ENCODE measurements at regions not wholly inside any gene's neighbourhood (a gene's known extent, or its start where the extent isn't known, plus 50 kb on each side); places are given as distances from the start of the nearest gene placed in this dataset.

DNA sequence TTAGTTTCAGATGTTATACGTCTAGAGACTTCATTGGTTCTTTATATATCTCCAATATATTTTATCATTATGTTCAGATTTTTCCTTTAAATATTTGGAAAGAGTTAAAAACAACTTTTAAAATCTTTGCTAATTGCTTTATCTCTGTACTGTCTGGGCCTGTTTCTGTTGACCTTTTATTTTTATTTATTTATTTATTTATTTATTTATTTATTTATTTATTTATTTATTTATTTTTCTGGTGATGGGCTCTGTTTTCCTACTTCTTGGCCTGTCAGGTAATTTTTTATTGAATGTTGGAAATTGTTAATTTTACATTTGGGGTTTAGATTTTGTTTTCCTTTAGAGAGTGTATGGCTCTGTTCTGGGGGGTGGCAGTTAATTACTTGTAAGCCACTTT lies 279.7 kb upstream of the KAZN start:
- DNase-seq (ENCODE audit: low read depth in 4 of 6, low spot score in 6 of 6), result no peak
- no peak overlapping the region for H3K27ac ChIP-seq (ENCODE audit: low read depth, low read length)
- no peaks in the 10 kb centered on the region for H3K4me1 ChIP-seq (ENCODE audit: control insufficient read depth, insufficient read depth, low read length)
- no peaks in the 10 kb centered on the region for H3K27me3 ChIP-seq (ENCODE audit: control insufficient read depth, insufficient read depth, low read length)
- no peaks in the 10 kb centered on the region for H3K9me3 ChIP-seq (ENCODE audit: control insufficient read depth, insufficient read depth, low read length)
- WGBS (ENCODE audit: insufficient coverage), result no CpG with 5 or more reads among the region's 1 CpG
- H3K36me3 ChIP-seq (ENCODE audit: control insufficient read depth, insufficient read depth, low read length), result no peaks in the 10 kb centered on the region
- no peak overlapping the region for H3K4me3 ChIP-seq (ENCODE audit: low read depth, low read length)

DNA sequence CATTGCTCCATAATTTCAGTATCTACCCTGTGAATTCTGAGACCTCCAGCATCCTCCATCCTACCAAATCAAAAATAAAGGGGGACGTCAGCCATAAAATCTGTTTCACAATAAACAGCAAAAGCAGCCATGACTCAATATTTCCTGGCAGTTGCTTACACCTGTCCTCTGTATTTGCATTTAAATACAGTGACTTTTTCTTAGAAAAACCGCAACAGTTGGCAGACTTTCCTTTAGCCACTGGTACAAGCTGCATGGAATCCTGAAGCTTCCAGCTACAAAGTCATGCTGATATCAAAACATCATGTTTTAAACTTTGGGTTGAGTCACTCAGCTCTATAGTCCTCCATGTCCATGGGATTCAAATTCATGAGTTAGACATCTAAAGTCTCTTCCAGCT lies 278.0 kb upstream of the KAZN start:
- Histone ChIP-seq H3K9me3 (ENCODE audit: control insufficient read depth, insufficient read depth, low read length) (no peaks in the 10 kb centered on the region), H3K36me3 (ENCODE audit: control insufficient read depth, insufficient read depth, low read length) (no peaks in the 10 kb centered on the region), H3K27ac (ENCODE audit: low read depth, low read length) (no peak overlapping the region), H3K27me3 (ENCODE audit: control insufficient read depth, insufficient read depth, low read length) (no peaks in the 10 kb centered on the region), H3K4me1 (ENCODE audit: control insufficient read depth, insufficient read depth, low read length) (no peaks in the 10 kb centered on the region), H3K4me3 (ENCODE audit: low read depth, low read length) (no peak overlapping the region)
- DNase-seq (ENCODE audit: low read depth in 4 of 6, low spot score in 6 of 6), result no peak
- 77% methylated on average over 2 of the region's 2 CpGs for WGBS (ENCODE audit: insufficient coverage)

DNA sequence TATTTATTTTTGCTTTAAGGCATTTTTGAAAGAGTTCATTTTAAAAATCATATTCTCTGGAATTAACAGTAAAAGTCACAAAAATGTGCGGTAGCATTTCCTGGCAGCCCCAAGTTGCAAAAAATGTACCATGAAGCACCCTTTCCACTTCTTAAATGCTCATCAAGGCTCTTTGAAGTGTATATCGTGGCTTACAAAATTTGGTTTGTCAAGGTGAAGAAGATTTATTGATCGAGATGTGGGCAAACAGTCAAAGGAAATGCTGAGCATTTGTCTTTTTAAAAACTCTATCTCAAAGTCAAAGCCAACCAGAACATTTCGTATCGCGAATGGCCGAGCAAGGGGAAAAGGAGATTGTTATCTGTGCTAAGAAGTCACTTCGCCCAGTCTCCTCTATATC lies 277.5 kb upstream of the KAZN start:
- Histone ChIP-seq H3K27ac (ENCODE audit: low read depth, low read length) (no peak overlapping the region), H3K9me3 (ENCODE audit: control insufficient read depth, insufficient read depth, low read length) (no peaks in the 10 kb centered on the region), H3K27me3 (ENCODE audit: control insufficient read depth, insufficient read depth, low read length) (no peaks in the 10 kb centered on the region), H3K4me1 (ENCODE audit: control insufficient read depth, insufficient read depth, low read length) (no peaks in the 10 kb centered on the region), H3K4me3 (ENCODE audit: low read depth, low read length) (no peak overlapping the region), H3K36me3 (ENCODE audit: control insufficient read depth, insufficient read depth, low read length) (no peaks in the 10 kb centered on the region)
- DNase-seq (ENCODE audit: low read depth in 4 of 6, low spot score in 6 of 6), result no peak
- no CpG with 5 or more reads among the region's 8 CpGs for WGBS (ENCODE audit: insufficient coverage)

DNA sequence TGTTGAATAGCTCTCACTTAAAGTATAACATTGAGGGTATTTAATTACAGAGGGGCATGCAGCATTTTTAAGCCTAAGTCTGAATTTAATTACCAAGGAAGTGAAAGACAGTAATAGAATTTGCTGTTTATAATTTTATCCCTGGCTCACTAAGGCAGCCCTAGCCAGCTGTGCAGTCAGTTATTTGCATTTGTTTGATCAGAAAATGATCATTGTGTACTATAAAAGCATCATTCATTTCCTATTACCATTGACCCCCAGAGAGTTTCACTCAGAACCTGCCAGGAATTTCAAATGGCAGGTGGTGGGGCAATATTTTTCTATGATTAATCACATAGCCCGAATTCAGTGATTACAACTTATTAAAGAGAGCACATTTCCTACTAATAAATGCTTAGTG lies 277.1 kb upstream of the KAZN start:
- Histone ChIP-seq H3K4me3 (ENCODE audit: low read depth, low read length) (no peak overlapping the region), H3K4me1 (ENCODE audit: control insufficient read depth, insufficient read depth, low read length) (no peaks in the 10 kb centered on the region), H3K27me3 (ENCODE audit: control insufficient read depth, insufficient read depth, low read length) (no peaks in the 10 kb centered on the region), H3K27ac (ENCODE audit: low read depth, low read length) (no peak overlapping the region), H3K36me3 (ENCODE audit: control insufficient read depth, insufficient read depth, low read length) (no peaks in the 10 kb centered on the region), H3K9me3 (ENCODE audit: control insufficient read depth, insufficient read depth, low read length) (no peaks in the 10 kb centered on the region)
- DNase-seq (ENCODE audit: low read depth in 4 of 6, low spot score in 6 of 6), result peak in 1 of 6 donors; percentile 62
- no CpG with 5 or more reads among the region's 1 CpG for WGBS (ENCODE audit: insufficient coverage)

DNA sequence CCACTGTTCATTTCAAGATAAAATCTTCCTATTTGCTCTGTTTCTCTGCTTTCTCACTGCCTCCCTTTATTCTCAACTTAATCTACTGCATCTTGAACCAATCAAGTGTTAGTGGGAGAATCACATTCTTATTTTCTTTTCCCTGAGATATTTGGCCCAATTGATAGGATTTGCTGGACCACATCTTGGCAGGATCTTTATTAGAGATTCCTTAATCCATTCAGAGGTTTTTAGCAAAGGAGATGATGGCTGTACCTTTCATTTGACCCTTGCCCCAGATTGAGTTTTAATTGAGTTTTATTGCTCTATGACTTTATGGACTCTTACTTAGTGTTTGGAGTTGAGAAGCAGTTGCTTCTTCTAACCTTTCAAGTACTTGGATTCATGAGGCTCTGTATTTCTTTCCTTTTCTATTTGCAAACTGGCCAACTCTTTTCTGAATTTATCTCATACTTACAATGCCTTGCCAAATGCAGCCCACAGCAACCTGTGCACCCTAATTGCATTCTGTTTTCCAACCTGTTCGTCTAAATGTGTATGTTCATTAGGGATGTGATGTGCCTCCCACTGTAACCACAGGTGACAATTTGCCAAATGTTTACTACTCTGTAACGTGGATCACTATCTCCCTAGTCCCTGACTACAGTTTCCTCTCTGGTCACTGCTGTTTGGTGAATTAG lies 274.8 kb upstream of the KAZN start:
- Histone ChIP-seq H3K4me1 (ENCODE audit: control insufficient read depth, insufficient read depth, low read length) (no peaks in the 10 kb centered on the region), H3K27ac (ENCODE audit: low read depth, low read length) (no peak overlapping the region), H3K36me3 (ENCODE audit: control insufficient read depth, insufficient read depth, low read length) (no peaks in the 10 kb centered on the region), H3K9me3 (ENCODE audit: control insufficient read depth, insufficient read depth, low read length) (no peaks in the 10 kb centered on the region), H3K4me3 (ENCODE audit: low read depth, low read length) (no peak overlapping the region), H3K27me3 (ENCODE audit: control insufficient read depth, insufficient read depth, low read length) (no peaks in the 10 kb centered on the region)
- no CpG with 5 or more reads among the region's 2 CpGs for WGBS (ENCODE audit: insufficient coverage)
- peak in 1 of 6 donors; percentile 49 for DNase-seq (ENCODE audit: low read depth in 4 of 6, low spot score in 6 of 6)

DNA sequence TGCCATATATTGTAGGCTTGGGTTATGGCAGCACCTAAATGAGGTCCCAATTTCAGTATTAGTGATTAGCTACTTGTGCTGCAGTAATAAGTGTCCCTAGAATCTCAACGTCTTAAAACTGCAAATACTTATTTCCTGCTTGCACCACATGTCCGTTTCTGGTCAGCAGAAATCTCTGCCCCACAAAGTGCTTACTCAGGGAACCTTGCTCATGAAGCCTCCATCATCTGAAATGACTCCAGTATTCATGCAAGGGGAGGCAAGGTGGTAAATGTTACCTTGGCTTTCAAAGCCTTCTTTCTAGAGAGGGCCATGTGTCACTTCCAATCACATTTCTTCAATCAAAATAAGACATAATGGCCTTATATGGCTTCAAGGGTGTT lies 274.2 kb upstream of the KAZN start:
- no CpG with 5 or more reads among the region's 2 CpGs for WGBS (ENCODE audit: insufficient coverage)
- Histone ChIP-seq H3K27ac (ENCODE audit: low read depth, low read length) (no peak overlapping the region), H3K9me3 (ENCODE audit: control insufficient read depth, insufficient read depth, low read length) (no peaks in the 10 kb centered on the region), H3K27me3 (ENCODE audit: control insufficient read depth, insufficient read depth, low read length) (no peaks in the 10 kb centered on the region), H3K4me3 (ENCODE audit: low read depth, low read length) (no peak overlapping the region), H3K4me1 (ENCODE audit: control insufficient read depth, insufficient read depth, low read length) (no peaks in the 10 kb centered on the region), H3K36me3 (ENCODE audit: control insufficient read depth, insufficient read depth, low read length) (no peaks in the 10 kb centered on the region)
- DNase-seq (ENCODE audit: low read depth in 4 of 6, low spot score in 6 of 6), result no peak

DNA sequence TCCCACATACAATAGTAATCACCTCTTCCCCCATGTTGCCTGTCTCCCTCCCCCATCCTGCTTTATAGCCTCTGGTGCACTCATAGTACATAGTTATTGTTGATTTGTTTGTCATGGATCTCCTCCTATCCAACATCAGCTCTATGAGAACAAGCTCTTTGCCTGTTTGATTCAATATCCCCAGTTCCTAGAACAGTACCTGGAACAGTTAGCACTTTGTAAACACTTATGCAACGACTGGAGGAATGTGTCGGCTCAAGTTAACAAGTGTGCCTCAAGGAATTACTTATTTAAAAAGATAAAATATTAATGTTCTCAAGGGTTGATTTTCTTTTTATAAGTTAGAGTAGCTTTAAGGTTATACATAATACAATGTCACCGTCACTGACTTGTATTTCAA lies 271.6 kb upstream of the KAZN start:
- no peak for DNase-seq (ENCODE audit: low read depth in 4 of 6, low spot score in 6 of 6)
- Histone ChIP-seq H3K27ac (ENCODE audit: low read depth, low read length) (no peak overlapping the region), H3K27me3 (ENCODE audit: control insufficient read depth, insufficient read depth, low read length) (no peaks in the 10 kb centered on the region), H3K4me1 (ENCODE audit: control insufficient read depth, insufficient read depth, low read length) (no peaks in the 10 kb centered on the region), H3K9me3 (ENCODE audit: control insufficient read depth, insufficient read depth, low read length) (peaks cover 4% of the 10 kb centered on the region), H3K4me3 (ENCODE audit: low read depth, low read length) (no peak overlapping the region), H3K36me3 (ENCODE audit: control insufficient read depth, insufficient read depth, low read length) (no peaks in the 10 kb centered on the region)
- whole genome bisulfite sequencing (ENCODE audit: insufficient coverage), result no CpG with 5 or more reads among the region's 3 CpGs

DNA sequence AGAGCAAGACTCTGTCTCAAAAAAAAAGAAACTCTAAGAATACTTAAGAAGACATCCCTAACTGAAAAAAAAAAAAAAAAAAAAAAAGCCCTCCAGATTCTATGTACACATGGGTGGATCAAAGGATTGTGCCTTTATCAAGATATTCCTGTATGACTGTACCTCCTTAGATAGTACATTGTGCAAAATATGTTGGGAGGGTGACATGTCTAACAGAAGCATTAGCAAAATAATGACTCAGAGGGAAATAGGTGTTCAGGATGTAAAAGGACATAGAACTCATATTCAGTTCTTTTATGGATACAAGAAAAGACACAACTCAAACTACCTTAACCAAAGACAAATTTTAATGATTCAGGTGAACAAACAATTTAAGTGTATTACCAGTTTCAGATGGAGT lies 269.8 kb upstream of the KAZN start:
- H3K27ac ChIP-seq (ENCODE audit: low read depth, low read length), result no peak overlapping the region
- H3K9me3 ChIP-seq (ENCODE audit: control insufficient read depth, insufficient read depth, low read length), result peaks cover 4% of the 10 kb centered on the region
- DNase-seq (ENCODE audit: low read depth in 4 of 6, low spot score in 6 of 6), result no peak
- no peak overlapping the region for H3K4me3 ChIP-seq (ENCODE audit: low read depth, low read length)
- no peaks in the 10 kb centered on the region for H3K4me1 ChIP-seq (ENCODE audit: control insufficient read depth, insufficient read depth, low read length)
- H3K27me3 ChIP-seq (ENCODE audit: control insufficient read depth, insufficient read depth, low read length), result no peaks in the 10 kb centered on the region
- H3K36me3 ChIP-seq (ENCODE audit: control insufficient read depth, insufficient read depth, low read length), result no peaks in the 10 kb centered on the region

DNA sequence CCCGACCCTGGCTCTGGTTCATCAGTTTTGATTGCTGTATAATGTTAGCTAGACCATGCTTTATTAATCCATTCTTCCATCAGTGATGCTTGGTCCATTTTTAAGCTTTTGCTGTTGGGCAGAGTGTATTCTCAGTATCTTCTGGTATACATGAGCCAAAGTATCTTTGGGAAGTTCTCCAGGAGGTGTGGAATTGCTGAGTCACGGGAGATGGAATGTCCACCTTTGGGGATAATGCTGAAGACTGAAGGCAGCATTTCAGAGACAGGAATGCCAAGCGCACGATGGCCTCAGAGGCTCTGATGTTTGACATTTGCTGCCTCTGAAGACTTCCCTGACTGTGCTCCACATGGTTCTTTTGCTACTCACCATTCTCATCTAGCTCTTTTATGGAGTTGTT lies 266.3 kb upstream of the KAZN start:
- Histone ChIP-seq H3K4me1 (ENCODE audit: control insufficient read depth, insufficient read depth, low read length) (no peaks in the 10 kb centered on the region), H3K4me3 (ENCODE audit: low read depth, low read length) (no peak overlapping the region), H3K9me3 (ENCODE audit: control insufficient read depth, insufficient read depth, low read length) (peaks cover 4% of the 10 kb centered on the region), H3K27me3 (ENCODE audit: control insufficient read depth, insufficient read depth, low read length) (no peaks in the 10 kb centered on the region), H3K36me3 (ENCODE audit: control insufficient read depth, insufficient read depth, low read length) (no peaks in the 10 kb centered on the region), H3K27ac (ENCODE audit: low read depth, low read length) (no peak overlapping the region)
- DNase-seq (ENCODE audit: low read depth in 4 of 6, low spot score in 6 of 6), result no peak
- 94% methylated on average over 2 of the region's 4 CpGs for WGBS (ENCODE audit: insufficient coverage)

DNA sequence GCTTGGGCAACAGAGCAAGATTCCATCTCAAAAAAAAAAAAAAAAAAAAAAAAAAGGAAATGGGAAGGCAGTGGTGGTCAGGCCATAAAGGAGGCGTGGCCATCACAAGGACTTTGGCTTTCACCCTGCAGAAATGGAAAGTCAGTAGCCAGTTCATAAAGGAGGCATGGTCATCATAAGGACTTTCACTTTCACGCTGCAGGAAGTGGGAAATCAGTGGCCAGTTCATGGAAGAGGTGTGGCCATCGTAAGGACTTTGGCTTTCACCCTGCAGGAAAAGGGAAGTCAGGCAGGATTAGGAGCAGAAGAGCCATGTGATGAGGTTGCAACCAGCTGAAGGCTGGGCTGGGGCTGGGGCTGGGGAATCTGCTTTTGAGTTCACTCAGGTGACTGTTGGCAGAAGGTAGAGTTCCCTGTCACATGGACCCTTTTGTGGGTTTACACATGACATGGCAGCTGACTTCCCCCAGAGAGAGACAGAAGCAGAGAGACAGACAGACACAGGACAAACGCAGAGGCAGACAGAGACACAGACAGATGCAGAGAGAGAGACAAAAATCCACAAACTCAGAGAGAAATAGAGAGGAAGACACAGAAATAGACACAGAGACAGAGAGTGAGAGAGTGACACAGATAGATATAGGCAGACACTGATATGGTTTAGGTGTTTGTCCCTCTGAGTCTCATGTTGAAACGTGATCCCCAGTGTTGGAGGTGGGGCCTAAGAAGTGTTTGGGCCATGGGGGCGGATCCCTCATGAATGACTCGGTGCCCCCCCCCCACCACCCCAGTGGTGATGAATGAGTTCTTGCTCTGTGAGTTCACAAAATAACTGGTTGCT lies 263.9 kb upstream of the KAZN start:
- DNase-seq (ENCODE audit: low read depth in 4 of 6, low spot score in 6 of 6), result no peak
- Histone ChIP-seq H3K36me3 (ENCODE audit: control insufficient read depth, insufficient read depth, low read length) (no peaks in the 10 kb centered on the region), H3K4me1 (ENCODE audit: control insufficient read depth, insufficient read depth, low read length) (no peaks in the 10 kb centered on the region), H3K9me3 (ENCODE audit: control insufficient read depth, insufficient read depth, low read length) (peaks cover 4% of the 10 kb centered on the region), H3K4me3 (ENCODE audit: low read depth, low read length) (no peak overlapping the region), H3K27me3 (ENCODE audit: control insufficient read depth, insufficient read depth, low read length) (no peaks in the 10 kb centered on the region), H3K27ac (ENCODE audit: low read depth, low read length) (no peak overlapping the region)
- 93% methylated on average over 4 of the region's 7 CpGs for WGBS (ENCODE audit: insufficient coverage)
